Fibroblast of lung (primary cell): ENCODE measurements at regions not wholly inside any gene's neighbourhood (a gene's known extent, or its start where the extent isn't known, plus 50 kb on each side); places are given as distances from the start of the nearest gene placed in this dataset.

ENCODE experiments used
- DNase-seq, 2 donors: peaks; one replicate each; pipeline versions ENCODE4 v3.0.0 to v3.0.0-alpha.2; 2010; ENCODE audit warnings: low read depth in 2 of 2
- H2AFZ ChIP-seq: 2 replicates; pipeline ENCODE4 v1.5.1; 2012; ENCODE audit warnings: low read length, control low read depth, inconsistent platforms
- H3K27ac ChIP-seq: 2 replicates; pipeline ENCODE4 v1.5.1; 2011; ENCODE audit warnings: low read length, control low read depth; ENCODE audit not compliant: insufficient read depth
- H3K27me3 ChIP-seq: 2 replicates; pipeline ENCODE4 v1.5.1; 2011; ENCODE audit warnings: mild to moderate bottlenecking, low read length; ENCODE audit not compliant: control insufficient read depth, insufficient read depth
- H3K36me3 ChIP-seq: 2 replicates; pipeline ENCODE4 v1.5.1; 2011; ENCODE audit warnings: low read length; ENCODE audit not compliant: control insufficient read depth, insufficient read depth
- H3K4me1 ChIP-seq: 2 replicates; pipeline ENCODE4 v1.5.1; 2011; ENCODE audit warnings: low read length; ENCODE audit not compliant: control insufficient read depth, insufficient read depth; ENCODE audit errors: extremely low read depth
- H3K4me2 ChIP-seq: 2 replicates; pipeline ENCODE4 v1.5.1; 2011; ENCODE audit warnings: low read length, control low read depth; ENCODE audit not compliant: insufficient read depth; ENCODE audit errors: extremely low read depth
- H3K4me3 ChIP-seq, 4 experiments: fragments of 200-600 bp in 1 of 4; sonication (generic) in 1 of 4; replicated peaks in 1 of 4; 2 replicates each; pipeline ENCODE4 v1.5.1; 2011 to 2016; ENCODE audit warnings: low read length in 4 of 4, low read depth in 3 of 4, mild to moderate bottlenecking in 3 of 4, control low read depth in 2 of 4, inconsistent platforms in 1 of 4, mixed read lengths in 1 of 4; ENCODE audit not compliant: insufficient read depth in 1 of 4; ENCODE audit errors: control extremely low read depth in 1 of 4
- H3K79me2 ChIP-seq: 2 replicates; pipeline ENCODE4 v1.5.1; 2012; ENCODE audit warnings: mild to moderate bottlenecking, low read length, inconsistent platforms; ENCODE audit not compliant: control insufficient read depth, insufficient read depth
- H3K9ac ChIP-seq: 2 replicates; pipeline ENCODE4 v1.5.1; 2011; ENCODE audit warnings: mild to moderate bottlenecking, low read length, control low read depth; ENCODE audit not compliant: insufficient read depth
- H3K9me3 ChIP-seq: 2 replicates; pipeline ENCODE4 v1.5.1; 2012; ENCODE audit warnings: low read depth, low read length; ENCODE audit not compliant: control insufficient read depth, insufficient read depth
- H4K20me1 ChIP-seq: 2 replicates; pipeline ENCODE4 v1.5.1; 2011; ENCODE audit warnings: low read length; ENCODE audit not compliant: control insufficient read depth, insufficient read depth; ENCODE audit errors: extremely low read depth
- CTCF ChIP-seq, 2 donors: IDR thresholded peaks in 1 of 2; conservative IDR thresholded peaks in 1 of 2; 1 replicate in 1 of 2; 2 replicates in 1 of 2; pipeline ENCODE4 v1.5.1; 2011 to 2012; ENCODE audit warnings: low read length in 2 of 2, control low read depth in 1 of 2, inconsistent platforms in 1 of 2, low read depth in 1 of 2, mild to moderate bottlenecking in 1 of 2
- EZH2 ChIP-seq: IDR thresholded peaks from 2 replicates; pipeline ENCODE4 v1.5.1; 2012; ENCODE audit warnings: low read length, control low read depth, mild to moderate bottlenecking; ENCODE audit errors: missing control alignments

DNA sequence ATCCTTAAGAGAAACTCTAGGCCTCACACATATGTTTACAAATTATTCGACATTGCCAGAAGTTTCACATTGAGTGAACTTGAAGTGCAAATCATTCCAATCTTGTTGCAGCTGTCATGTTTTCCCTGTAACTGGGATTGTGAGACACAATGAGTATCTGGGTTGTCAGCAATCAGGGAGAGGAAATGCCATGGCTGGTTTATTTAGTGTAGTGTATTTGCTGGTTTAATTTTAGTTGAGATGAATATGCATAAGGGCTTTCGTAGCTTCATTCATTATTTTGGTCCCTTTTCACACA is 54.2 kb upstream of the USP1 start:
- no peak overlapping the region for H3K4me3 ChIP-seq
- no peaks in the 10 kb centered on the region for H3K4me1 ChIP-seq
- no peaks in the 10 kb centered on the region for H4K20me1 ChIP-seq
- DNase-seq = no peak
- TF ChIP-seq EZH2 (no peak), CTCF (conservative IDR thresholded peaks at IDR 0.05 in 1 of 2, IDR thresholded peaks at IDR 0.05 in 1 of 2; ENCODE audit: low read depth in 1 of 2, low read length in 2 of 2) (no peak)
- no peaks in the 10 kb centered on the region for H3K36me3 ChIP-seq
- no peaks in the 10 kb centered on the region for H3K9me3 ChIP-seq
- H2AFZ ChIP-seq = no peak overlapping the region
- no peaks in the 10 kb centered on the region for H3K27me3 ChIP-seq
- no peak overlapping the region for H3K9ac ChIP-seq
- no peak overlapping the region for H3K4me2 ChIP-seq
- no peak overlapping the region for H3K27ac ChIP-seq
- no peaks in the 10 kb centered on the region for H3K79me2 ChIP-seq

DNA sequence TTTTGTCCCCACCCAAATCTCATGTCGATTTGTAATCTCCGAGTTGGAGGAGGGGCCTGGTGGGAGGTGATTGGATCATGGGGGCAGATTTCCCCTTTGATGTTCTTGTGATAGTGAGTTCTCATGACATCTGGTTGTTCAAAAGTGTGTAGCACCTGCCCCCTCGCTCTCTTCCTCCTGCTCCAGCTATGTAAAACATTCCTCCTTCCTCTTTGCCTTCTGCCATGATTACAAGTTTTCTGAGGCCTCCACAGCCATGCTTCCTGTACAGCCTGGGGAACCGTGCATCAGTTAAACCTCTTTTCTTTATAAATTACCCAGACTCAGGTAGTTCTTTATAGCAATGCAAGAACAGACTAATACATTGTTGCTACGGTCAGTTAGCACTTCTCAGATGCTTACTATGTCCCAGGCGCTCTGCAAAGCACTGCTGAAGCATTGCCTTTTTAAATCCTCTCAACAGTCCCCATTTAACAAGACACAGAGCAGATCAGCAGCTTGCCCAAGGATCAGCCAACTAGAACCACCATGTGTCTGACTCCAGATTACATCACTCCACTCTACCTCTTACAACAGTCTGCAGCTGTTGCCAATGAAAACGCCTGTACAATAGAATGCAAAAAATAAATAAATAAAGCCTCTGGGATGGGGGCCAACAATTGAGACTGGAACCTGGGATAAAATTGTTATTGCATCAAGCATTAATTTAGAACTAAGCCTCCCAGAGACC is 52.4 kb upstream of the USP1 start:
- H3K4me2 ChIP-seq = no peak overlapping the region
- no peak overlapping the region for H3K4me3 ChIP-seq
- no peak overlapping the region for H2AFZ ChIP-seq
- H3K36me3 ChIP-seq = no peaks in the 10 kb centered on the region
- no peaks in the 10 kb centered on the region for H3K27me3 ChIP-seq
- H3K9ac ChIP-seq = no peak overlapping the region
- no peak for TF ChIP-seq EZH2
- TF ChIP-seq CTCF (conservative IDR thresholded peaks at IDR 0.05 in 1 of 2, IDR thresholded peaks at IDR 0.05 in 1 of 2; ENCODE audit: low read depth in 1 of 2, low read length in 2 of 2) = no peak
- H3K4me1 ChIP-seq = no peaks in the 10 kb centered on the region
- no peaks in the 10 kb centered on the region for H3K79me2 ChIP-seq
- peak; percentile 97 to 98 for DNase-seq
- H3K27ac ChIP-seq = no peak overlapping the region
- no peaks in the 10 kb centered on the region for H3K9me3 ChIP-seq
- H4K20me1 ChIP-seq = no peaks in the 10 kb centered on the region

GRCh38 chr1:62385923-62386322 is 50.9 kb upstream of the USP1 start:
- H2AFZ ChIP-seq = no peak overlapping the region

More at GRCh38 chr1:62385923-62386322, 50.9 kb upstream of the USP1 start:
- no peaks in the 10 kb centered on the region for H3K36me3 ChIP-seq
- H3K27ac ChIP-seq = no peak overlapping the region
- H3K4me2 ChIP-seq = no peak overlapping the region
- no peaks in the 10 kb centered on the region for H3K4me1 ChIP-seq
- H4K20me1 ChIP-seq = no peaks in the 10 kb centered on the region
- no peak overlapping the region for H3K4me3 ChIP-seq
- no peaks in the 10 kb centered on the region for H3K79me2 ChIP-seq
- H3K27me3 ChIP-seq = no peaks in the 10 kb centered on the region
- TF ChIP-seq CTCF (conservative IDR thresholded peaks at IDR 0.05 in 1 of 2, IDR thresholded peaks at IDR 0.05 in 1 of 2; ENCODE audit: low read depth in 1 of 2, low read length in 2 of 2) (no peak), EZH2 (no peak)
- H3K9me3 ChIP-seq = no peaks in the 10 kb centered on the region
- no peak overlapping the region for H3K9ac ChIP-seq
- DNase-seq = no peak
